GM18873 (cell line): ENCODE measurements at regions not wholly inside any gene's neighbourhood (a gene's known extent, or its start where the extent isn't known, plus 50 kb on each side); places are given as distances from the start of the nearest gene placed in this dataset.
"Not testable (repeated sequence)": the region's sequence is repeated elsewhere in the genome, so short reads cannot be mapped to it uniquely, and the experiment has no call there.

Experiments used
- ATAC-seq: cut with Tn5 transposase; IDR thresholded peaks from one replicate; pipeline ENCODE4 v1.9.1; 2021; ENCODE audit warnings: mild to moderate bottlenecking, moderate library complexity, moderate number of reproducible peaks; ENCODE audit not compliant: unreplicated experiment, low FRiP score

DNA sequence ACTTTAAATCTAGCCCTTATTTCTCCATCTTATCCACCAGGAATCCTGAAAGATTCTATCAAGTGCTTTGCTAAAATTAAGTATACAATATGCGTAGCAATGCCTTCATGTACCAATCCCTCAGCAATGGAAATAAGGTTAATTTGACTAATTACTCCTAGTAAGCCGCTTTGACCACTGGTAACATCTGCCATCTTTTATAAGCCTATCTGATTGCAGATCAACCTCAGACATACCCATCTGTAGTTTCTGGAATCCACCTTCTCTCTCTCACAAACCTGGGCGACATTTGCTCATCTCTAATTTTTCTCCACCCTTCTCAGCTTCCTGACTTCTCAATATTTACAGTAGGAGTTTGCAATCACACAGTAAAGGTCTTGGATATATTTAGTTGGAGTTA is 138.8 kb upstream of the CRHR1 start:
- ATAC-seq = no peak

DNA sequence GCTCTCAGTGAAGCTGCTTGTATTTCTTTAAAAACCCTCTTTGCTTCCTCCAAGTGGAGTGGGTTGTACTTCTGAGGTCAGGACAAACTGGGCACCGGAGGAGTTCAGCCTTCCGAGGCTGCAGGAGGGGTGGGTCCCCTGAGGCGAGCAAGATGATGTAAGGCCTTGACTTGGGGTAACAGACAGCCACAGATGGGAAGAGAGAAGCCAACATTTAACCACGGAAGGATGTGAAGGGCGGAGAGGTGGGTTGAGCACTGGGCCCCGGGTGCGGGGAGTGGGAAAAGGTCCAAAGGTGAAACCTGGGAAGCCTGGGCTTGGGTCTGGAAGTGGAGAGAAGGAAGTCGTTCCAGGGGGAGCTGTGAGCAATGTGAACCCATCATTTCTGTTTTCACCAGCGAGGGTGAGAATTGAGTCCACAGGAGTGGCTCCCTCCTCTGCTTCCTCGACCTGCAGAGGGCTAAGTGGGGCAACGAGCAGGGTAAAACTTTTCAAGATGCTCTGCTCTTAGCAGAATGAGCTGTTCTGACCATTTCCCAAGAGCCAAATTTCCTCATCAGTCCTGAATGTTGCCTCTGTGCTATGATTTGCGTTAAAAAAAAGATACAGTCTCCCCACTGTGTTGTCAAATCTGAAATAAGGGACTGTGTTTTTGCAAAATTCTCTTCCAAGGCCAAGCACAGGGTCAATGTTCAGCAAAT is 137.7 kb upstream of the CRHR1 start:
- no peak for ATAC-seq

DNA sequence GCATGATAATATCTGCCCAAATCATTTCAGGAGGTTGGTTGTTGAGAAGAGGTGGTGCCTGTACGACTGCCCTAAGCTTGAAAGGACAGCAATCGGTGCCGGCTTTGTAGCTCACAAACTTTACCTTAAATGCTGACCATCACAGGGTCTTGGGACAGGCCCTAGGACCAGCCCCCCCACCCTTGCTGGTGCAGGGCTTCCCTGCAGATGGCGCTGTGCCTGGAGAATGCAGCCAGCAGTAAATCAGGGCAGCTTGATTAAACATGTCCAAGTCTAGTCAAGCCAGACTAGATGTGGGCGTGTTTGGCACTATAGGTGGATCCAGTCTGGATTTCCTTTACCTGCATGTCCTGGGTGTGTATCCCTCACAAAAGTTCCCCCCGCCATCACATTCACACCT is 135.5 kb upstream of the CRHR1 start:
- no peak for ATAC-seq

DNA sequence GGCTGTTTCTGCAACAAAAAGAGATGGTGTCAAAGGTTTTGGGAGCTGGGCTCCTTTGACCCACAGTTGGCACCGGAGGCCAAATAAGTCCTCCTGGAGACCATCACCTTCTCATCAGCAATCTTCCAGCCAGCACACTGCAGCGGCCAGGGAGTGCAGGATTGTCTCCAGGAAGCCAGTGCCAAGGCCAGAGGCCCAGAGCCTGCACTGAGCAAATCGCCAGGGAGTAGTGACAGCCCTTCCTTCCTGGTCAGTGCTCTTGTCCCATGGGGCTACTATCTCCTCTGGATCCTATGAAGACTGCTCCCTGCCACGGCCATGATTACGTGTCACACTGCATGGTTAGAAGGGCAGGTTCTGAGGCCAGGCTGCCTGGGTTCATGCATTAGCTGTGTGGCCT is 134.3 kb upstream of the CRHR1 start:
- ATAC-seq = no peak

DNA sequence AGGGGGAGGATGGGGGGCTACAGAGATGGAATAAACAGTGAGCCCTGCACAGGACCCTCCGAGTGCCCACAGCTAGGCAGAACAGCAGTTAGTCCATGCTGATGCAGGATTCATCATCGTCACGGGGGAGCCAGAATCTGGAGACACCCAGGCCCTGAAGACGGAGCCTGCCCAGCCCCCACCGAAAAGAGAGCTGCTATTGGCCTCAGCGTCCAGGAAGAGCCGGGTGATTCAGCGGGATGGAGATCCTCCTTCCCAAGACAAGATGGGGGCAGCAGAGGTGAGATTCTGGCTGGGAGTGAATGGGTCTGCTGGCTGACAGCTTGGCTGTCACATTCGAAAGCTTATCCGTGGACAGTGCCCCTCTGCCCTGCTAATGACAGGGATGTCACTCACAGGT is 133.6 kb upstream of the CRHR1 start:
- no peak for ATAC-seq

DNA sequence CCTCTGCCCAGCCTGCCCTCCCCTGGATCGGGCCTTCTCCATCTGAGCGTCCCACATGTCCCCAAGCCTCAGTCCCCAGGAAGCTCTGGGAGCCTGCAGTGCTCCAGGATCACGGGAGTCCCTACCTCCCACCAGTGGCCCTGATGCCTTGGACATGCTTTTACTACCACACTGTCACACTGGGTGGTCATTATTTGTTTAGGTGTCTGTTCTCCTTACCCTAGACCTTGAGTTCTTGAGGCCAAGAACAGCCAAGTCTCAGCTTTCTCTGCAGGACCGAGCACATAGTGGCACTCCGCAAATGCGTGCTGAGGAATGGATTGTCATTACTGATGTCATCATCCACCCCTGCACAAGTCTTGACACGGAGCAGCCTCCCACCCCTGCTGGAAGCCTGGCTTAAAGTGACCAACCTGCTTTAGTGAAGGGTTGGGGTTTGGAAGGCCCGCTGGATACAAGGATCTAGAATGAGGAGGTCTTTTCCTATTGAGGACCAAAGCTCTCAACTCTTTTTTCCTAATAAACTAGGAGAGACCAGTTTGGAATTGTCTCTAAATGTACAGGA is 132.9 kb upstream of the CRHR1 start:
- no peak for ATAC-seq

DNA sequence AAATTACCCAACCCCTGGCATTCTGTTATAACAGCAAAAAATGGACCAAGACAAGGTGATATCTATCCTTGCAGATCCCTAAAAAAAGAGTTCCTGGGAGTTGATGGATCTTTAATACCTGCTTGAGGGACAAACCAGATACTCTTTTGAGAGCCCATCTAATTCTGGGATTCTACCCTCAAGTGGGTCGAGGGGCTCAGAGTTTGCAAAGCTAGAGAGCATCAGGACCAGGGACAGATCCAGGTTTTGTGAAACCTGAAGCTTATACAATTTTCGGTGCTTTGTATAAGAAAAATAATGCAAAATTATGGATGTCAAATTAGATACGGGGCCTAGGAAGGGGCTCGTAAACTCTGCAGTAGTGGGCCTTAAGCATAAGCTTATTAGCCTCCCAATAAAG is 130.5 kb upstream of the CRHR1 start:
- no peak for ATAC-seq

DNA sequence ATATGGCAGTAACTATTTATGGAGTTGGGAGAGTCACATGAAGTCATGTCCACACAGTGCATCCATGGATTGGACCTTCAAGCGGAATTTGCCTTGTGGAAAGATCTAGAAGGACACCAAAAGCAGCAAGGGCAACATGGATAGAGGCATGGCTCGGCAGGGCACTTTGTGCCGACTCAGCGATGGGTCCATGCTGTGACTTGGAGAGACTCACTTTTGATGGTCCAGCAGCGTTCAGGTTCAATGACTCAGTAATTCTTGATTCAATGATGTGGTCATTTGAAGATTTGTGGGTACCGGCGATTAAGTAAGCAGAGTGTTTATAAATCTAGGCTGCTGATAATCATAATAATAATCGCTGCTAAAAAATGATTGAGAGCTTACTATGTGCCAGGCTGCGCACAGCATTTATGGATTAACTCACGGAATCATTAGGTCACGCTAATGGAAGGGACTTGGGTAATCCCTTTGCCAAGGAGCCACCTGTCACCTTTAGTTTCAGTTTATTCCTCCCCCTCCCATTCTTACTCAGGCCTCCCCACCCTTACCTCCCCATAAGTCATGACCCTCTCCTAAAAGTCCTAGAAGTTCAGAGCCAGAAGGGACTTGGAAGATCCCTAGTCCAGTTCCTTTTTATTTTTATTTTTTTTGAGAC is 127.5 kb upstream of the CRHR1 start:
- no peak for ATAC-seq

DNA sequence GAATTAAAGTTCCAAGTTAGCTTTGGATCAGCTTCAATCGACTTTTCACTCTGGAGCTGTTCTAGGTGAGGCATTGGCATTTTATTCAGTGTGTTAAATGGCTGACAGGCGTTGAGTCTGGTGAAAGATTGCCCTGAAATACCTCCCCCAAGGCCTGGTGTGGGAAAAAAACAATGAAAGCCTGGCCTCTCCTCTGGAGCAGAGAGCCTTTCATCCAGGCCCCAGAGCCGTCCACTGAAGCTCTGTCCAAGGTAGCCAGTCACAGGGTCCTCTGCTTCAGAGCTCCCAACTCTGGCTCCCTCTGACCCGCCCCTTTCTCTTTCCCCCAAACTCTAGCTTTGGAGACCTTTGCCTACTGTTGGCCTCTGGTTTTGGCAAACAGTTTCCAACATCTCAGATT is 123.6 kb upstream of the CRHR1 start:
- no peak for ATAC-seq

DNA sequence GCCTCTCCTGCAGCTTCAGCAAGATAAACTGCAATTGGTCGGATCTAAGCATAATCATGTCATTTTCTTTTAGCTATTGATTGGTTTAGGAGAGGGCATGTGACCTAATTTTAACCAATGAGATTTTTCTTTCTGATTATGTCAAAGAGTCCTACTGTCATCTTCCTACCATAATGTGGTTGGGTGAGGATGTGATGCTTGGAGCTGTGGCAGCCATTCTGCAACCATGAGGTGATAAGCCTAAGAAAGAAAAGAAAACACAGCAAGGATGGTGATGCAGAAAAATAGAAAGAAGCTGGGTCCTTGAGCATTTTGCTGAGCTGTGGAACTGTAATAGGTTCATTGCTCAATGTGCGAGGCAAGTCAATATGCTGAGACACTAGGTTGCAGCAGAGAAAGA is 121.7 kb upstream of the CRHR1 start:
- ATAC-seq = no peak

DNA sequence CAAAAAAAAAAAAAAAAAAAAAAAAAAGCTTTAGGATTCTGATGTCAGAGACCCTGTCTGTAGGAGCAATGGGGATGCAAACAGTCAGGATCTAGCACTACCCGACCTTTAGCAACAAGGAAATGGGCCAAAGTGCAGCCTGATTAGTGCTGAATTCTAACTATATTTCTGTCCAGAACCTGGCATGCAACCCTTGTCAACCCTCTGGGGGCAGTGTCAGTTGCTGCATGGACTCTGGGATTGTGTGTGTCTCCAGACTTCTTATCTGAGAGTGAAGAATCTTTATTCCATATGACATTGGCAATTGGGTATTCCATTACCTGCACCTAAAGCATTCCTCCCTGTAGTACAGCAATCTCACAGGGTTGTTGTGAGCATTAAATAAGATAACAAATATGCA is 120.3 kb upstream of the CRHR1 start:
- no peak for ATAC-seq

DNA sequence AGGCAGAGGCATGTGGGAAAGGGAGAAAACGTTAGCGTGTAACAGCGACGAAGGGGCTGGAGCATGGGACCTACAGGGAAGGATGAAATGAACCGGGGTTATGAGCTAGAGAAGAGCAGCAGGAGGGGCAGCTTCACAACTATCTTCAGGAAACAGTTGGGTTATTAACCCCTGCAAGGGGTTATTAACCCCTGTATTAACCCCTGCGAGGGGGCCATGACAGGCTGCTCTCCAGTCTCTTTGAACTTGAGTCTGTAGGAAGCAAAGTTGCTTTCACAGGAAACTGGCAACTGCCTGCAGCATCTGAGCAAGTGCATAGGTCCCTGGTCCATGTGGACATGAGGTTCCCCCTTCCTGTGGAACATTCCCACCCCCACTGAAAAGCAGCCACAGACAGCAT is 119.2 kb upstream of the CRHR1 start:
- no peak for ATAC-seq

DNA sequence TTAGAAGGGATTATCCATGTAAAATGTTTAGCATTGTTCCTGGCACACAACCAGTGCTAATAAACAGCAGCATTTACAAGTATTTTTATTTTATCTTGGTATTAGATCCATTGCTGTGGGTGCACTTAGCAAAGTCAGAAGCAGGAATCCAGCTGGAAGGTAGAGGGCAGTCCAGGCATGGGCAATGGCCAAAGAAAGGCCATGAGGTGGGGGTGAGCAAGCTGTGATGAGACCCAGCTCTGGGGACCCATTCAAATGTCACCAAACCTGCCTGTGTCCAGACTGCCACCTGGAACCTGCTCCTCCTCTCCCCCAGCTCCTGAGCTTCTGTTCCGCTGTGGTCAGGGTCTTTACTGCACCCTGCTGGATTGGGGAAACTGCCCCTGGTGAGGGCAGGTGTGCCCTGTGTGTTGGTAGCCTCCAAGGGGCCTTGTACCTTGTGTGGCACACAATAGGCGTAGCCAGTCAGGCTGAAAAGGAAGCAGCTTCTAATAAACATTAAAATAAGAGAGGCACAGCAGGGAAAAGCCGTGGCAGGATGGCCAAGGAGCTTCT is 118.0 kb upstream of the CRHR1 start:
- no peak for ATAC-seq

DNA sequence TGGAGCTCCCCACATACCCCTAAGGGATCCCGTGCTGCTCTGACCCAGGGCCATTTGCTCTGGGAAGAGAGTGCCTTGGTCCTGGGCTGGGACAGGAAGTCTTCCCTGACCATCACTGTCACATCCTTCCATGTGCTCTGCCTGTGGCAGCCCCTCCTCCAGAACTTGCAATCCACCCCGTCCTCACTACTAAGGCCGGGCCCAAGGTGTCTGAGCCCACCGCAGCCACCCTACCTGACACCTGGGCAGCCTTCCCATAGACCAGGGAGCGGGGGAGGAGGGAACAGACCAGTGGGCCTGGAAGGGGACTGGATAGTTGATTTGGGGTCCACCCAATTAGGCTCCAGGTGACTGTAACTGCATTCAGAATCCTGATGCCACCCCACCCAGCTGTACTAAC is 117.5 kb upstream of the CRHR1 start:
- ATAC-seq = no peak

DNA sequence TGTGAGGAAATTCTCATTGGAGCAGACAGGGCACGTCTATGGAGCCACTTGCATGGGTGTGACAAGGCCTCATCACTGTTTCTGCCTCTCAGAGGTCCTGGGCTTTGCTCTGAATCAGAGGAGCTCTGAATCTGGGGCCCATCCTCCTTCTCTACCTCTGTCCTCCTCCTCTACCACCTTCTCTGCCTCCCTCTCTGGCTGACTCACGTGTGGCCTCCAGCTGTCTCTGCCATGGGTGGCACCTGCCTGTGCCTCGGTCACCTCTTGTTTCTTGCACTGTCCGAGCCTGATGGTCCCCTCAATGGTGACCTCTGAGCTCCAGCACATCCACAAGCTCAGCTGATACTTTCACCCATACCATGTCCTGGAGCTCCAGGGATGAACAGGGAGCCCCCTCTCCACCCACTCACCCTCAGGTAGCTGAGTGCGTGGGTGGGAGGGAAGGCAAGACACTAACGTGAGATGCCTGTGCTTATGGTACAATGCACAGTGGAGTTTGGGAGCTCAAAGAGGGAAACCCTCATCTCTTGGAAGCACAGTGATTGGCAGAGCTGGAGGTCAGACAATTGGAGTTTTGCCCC is 116.4 kb upstream of the CRHR1 start:
- ATAC-seq = no peak

DNA sequence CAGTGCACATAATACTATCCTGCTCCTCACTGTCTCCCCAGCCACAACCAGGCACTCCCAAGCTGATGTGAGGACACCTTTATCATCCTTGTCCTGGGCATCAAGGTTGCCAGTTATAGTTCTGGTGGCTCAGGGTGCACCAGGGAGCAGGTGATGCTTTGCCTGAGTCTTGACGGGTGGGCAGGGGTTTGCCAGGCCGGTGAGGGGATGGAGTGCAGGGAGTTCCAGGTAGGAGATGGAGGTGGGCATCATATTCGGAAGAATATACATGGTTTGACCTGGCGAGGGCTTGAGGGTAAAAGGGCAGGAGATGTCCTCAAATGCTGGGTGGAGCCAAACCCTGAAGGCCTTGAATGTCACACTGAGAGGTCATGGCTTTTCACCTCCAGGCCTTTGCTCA is 115.8 kb upstream of the CRHR1 start:
- ATAC-seq = no peak

DNA sequence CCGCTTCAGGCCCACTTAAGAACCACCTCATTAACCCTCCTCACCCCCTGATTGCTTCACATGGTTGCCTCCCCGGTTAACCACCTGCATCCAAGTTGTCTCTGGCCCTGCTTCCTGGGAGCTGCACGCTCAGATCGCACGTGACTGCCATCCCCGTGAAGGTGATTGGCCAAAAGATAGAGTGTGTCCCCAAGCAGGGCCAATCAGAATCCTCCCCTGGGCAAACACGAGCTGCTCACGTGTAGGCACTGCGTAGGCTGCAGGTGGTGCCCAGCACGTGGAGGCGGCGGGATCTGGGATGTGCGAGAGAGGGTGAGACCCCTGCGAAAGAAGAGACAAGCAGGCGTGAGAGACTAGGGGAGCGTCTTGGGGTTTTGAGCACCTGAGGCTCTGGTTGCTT is 111.8 kb upstream of the CRHR1 start:
- no peak for ATAC-seq

DNA sequence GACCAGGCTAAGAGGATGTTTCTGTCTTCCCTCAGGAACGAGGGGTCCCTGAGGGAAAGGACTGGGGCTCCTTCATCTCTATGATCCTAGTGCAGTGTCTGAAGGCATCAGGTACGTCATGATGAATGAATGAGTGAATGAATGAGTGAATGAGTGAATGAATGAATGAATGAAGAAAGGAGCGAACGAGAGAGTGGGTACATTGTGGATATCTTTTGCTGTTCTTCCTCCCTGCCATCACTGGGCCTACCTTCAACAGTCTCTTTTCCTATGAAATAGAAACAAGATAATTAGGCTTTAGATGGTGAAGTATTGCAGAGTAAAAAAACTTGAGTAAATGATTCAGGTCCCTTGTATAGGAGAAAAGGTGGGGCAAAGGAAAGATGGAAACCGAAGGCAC is 111.3 kb upstream of the CRHR1 start:
- no peak for ATAC-seq

DNA sequence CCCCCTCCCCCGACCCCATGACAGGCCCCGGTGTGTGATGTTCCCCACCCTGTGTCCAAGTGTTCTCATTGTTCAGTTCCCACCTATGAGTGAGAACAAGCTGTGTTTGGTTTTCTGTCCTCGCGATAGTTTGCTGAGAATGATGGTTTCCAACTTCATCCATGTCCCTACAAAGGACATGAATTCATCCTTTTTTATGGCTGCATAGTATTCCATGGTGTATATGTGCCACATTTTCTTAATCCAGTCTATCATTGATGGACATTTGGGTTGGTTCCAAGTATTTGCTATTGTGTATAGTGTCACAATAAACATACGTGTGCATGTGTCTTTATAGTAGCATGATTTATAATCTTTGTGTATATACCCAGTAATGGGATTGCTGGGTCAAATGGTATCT is 110.4 kb upstream of the CRHR1 start:
- not testable (repeated sequence) for ATAC-seq

DNA sequence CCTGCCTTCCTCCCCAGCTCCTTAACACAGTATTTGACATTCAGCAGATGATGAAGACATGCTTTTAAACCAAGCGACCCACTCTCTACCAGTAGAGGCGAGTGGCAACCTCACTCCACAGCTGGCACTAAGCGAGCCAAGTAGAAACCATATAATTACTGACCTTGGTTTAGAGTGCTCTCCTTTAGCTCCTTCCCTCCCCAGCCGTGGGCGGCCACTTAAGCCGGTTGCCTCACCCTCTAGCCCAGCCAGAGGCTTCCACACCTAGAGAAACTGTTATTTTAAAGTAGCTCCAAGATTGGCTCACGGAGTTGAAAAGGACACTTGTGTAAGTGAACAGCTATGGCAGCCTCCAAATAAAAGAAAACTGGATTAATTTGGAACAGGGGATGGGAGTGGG is 109.1 kb upstream of the CRHR1 start:
- no peak for ATAC-seq

DNA sequence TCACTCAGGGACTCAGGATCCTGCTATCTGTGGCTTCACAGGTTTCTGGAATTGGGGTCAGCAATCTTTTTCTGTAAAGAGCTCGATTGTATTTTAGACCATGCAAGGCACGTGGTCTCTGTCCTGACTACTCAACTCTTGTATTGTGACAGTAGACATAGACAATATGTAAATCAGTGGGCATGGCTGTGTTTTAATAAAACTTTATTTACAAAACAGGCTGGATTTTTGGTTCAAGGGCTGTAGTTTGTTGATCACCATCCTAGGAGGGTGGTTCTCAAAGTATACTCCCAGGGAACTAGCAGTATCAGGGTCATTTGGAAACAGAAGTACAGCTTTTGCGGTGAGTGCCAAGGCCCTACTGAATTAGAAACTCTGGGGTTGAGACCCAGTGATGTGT is 108.2 kb upstream of the CRHR1 start:
- no peak for ATAC-seq

DNA sequence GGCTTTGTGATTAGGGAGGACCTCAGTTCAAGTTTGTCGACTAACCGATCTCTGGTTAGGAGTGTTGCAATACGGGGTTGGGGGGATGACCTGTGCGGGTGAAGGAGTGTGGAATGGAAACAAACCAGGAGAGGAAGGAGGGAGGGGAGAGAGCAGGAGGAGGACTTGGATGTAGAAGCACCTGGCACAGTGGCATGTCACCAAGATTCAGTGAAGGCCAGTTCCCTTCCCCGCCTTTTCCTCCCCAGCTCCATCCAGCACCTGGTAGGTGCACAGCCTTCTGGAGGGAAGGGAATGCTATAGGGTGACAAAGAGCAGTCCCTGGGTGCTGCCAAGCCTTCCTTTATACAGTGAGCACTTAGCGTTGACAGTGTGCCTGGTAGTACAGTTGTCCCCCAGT is 107.4 kb upstream of the CRHR1 start:
- ATAC-seq = no peak
